Dedifferentiated amniotic fluid mesenchymal stem cell (primary cell): ENCODE measurements at regions not wholly inside any gene's neighbourhood (a gene's known extent, or its start where the extent isn't known, plus 50 kb on each side); places are given as distances from the start of the nearest gene placed in this dataset.
"Not testable (repeated sequence)": the region's sequence is repeated elsewhere in the genome, so short reads cannot be mapped to it uniquely, and the experiment has no call there.

Experiments used
- DNase-seq: peaks from one replicate; pipeline ENCODE4 v3.0.0-alpha.2; 2016; ENCODE audit errors: extremely low spot score

GRCh38 chr9:75540185-75540584 lies 350.3 kb upstream of the PCSK5 start:
- no peak for DNase-seq

- DNase-seq = no peak
Measured at GRCh38 chr9:75541734-75542133, 348.7 kb upstream of the PCSK5 start.

- no peak for DNase-seq
Measured at GRCh38 chr9:75544815-75545214, 345.7 kb upstream of the PCSK5 start.

GRCh38 chr9:75545287-75545686 lies 345.2 kb upstream of the PCSK5 start:
- no peak for DNase-seq

GRCh38 chr9:75548871-75549270 lies 341.6 kb upstream of the PCSK5 start:
- DNase-seq = no peak

GRCh38 chr9:75551861-75552260 lies 338.6 kb upstream of the PCSK5 start:
- peak; percentile 21 for DNase-seq

- DNase-seq = peak; percentile 37
Measured at GRCh38 chr9:75552941-75553340, 337.5 kb upstream of the PCSK5 start.

GRCh38 chr9:75566813-75567212 lies 323.7 kb upstream of the PCSK5 start:
- DNase-seq = not testable (repeated sequence)

- no peak for DNase-seq
Measured at GRCh38 chr9:75570538-75570937, 319.9 kb upstream of the PCSK5 start.

GRCh38 chr9:75574569-75574968 lies 315.9 kb upstream of the PCSK5 start:
- no peak for DNase-seq

GRCh38 chr9:75582870-75583269 lies 307.6 kb upstream of the PCSK5 start:
- DNase-seq = no peak

- DNase-seq = no peak
Measured at GRCh38 chr9:75588808-75589207, 301.7 kb upstream of the PCSK5 start.

- DNase-seq = no peak
Measured at GRCh38 chr9:75589497-75589896, 301.0 kb upstream of the PCSK5 start.

GRCh38 chr9:75591972-75592371 lies 298.5 kb upstream of the PCSK5 start:
- no peak for DNase-seq

GRCh38 chr9:75592586-75592985 lies 297.9 kb upstream of the PCSK5 start:
- DNase-seq = no peak

GRCh38 chr9:75593920-75594319 lies 296.6 kb upstream of the PCSK5 start:
- DNase-seq = no peak

- DNase-seq = no peak
Measured at GRCh38 chr9:75599126-75599525, 291.3 kb upstream of the PCSK5 start.

- no peak for DNase-seq
Measured at GRCh38 chr9:75601280-75601679, 289.2 kb upstream of the PCSK5 start.

GRCh38 chr9:75602060-75602459 lies 288.4 kb upstream of the PCSK5 start:
- DNase-seq = no peak

- DNase-seq = no peak
Measured at GRCh38 chr9:75604661-75605060, 285.8 kb upstream of the PCSK5 start.

GRCh38 chr9:75607521-75607920 lies 283.0 kb upstream of the PCSK5 start:
- no peak for DNase-seq

- no peak for DNase-seq
Measured at GRCh38 chr9:75609401-75609800, 281.1 kb upstream of the PCSK5 start.

- DNase-seq = no peak
Measured at GRCh38 chr9:75610246-75610645, 280.2 kb upstream of the PCSK5 start.

- DNase-seq = no peak
Measured at GRCh38 chr9:75612205-75612604, 278.3 kb upstream of the PCSK5 start.

GRCh38 chr9:75612754-75613153 lies 277.7 kb upstream of the PCSK5 start:
- no peak for DNase-seq
